GM19455 (cell line): ENCODE measurements at regions not wholly inside any gene's neighbourhood (a gene's known extent, or its start where the extent isn't known, plus 50 kb on each side); places are given as distances from the start of the nearest gene placed in this dataset.
A peak's percentile ranks its signal among the peaks of the same experiment; 100 is the strongest.
"Not testable (repeated sequence)": the region's sequence is repeated elsewhere in the genome, so short reads cannot be mapped to it uniquely, and the experiment has no call there.

Experiments used
- ATAC-seq: cut with Tn5 transposase; IDR thresholded peaks from one replicate; pipeline ENCODE4 v1.9.1; 2021; ENCODE audit not compliant: unreplicated experiment

- ATAC-seq = no peak
Observed at GRCh38 chr14:49250109-49250508, 336.1 kb downstream of the RPS29 start.

GRCh38 chr14:49249022-49249421 is 337.2 kb downstream of the RPS29 start:
- ATAC-seq = no peak

GRCh38 chr14:49243777-49244176 is 342.4 kb downstream of the RPS29 start:
- not testable (repeated sequence) for ATAC-seq

- ATAC-seq = no peak
Observed at GRCh38 chr14:49240383-49240782, 345.8 kb downstream of the RPS29 start.

GRCh38 chr14:49228552-49228951 is 357.6 kb downstream of the RPS29 start:
- no peak for ATAC-seq

- ATAC-seq = no peak
Observed at GRCh38 chr14:49221316-49221715, 364.9 kb downstream of the RPS29 start.

GRCh38 chr14:49220492-49220891 is 365.7 kb downstream of the RPS29 start:
- ATAC-seq = no peak

GRCh38 chr14:49218436-49219092 is 367.6 kb downstream of the RPS29 start:
- no peak for ATAC-seq

GRCh38 chr14:49212721-49213120 is 373.5 kb downstream of the RPS29 start:
- ATAC-seq = no peak

GRCh38 chr14:49209416-49209815 is 376.8 kb downstream of the RPS29 start:
- ATAC-seq = no peak

GRCh38 chr14:49206828-49207227 is 379.4 kb downstream of the RPS29 start:
- ATAC-seq = no peak

GRCh38 chr14:49203676-49204075 is 382.5 kb downstream of the RPS29 start:
- ATAC-seq = no peak

- ATAC-seq = no peak
Observed at GRCh38 chr14:49199159-49199558, 387.0 kb downstream of the RPS29 start.

GRCh38 chr14:49196327-49196726 is 389.9 kb downstream of the RPS29 start:
- ATAC-seq = no peak

- ATAC-seq = no peak
Observed at GRCh38 chr14:49194067-49194466, 392.1 kb downstream of the RPS29 start.

- peak; percentile 80 for ATAC-seq
Observed at GRCh38 chr14:49193332-49194065, 392.7 kb downstream of the RPS29 start.

GRCh38 chr14:49191380-49191779 is 394.8 kb downstream of the RPS29 start:
- no peak for ATAC-seq

- ATAC-seq = no peak
Observed at GRCh38 chr14:49189375-49189774, 396.8 kb downstream of the RPS29 start.

- ATAC-seq = no peak
Observed at GRCh38 chr14:49187799-49188198, 398.4 kb downstream of the RPS29 start.

- peak; percentile 96 for ATAC-seq
Observed at GRCh38 chr14:49173765-49174373, 412.3 kb downstream of the RPS29 start.

GRCh38 chr14:49164074-49164473 is 422.1 kb downstream of the RPS29 start:
- ATAC-seq = no peak

- ATAC-seq = no peak
Observed at GRCh38 chr14:49160983-49161382, 425.2 kb downstream of the RPS29 start.
